DND-41 (cell line): ENCODE measurements at regions not wholly inside any gene's neighbourhood (a gene's known extent, or its start where the extent isn't known, plus 50 kb on each side); places are given as distances from the start of the nearest gene placed in this dataset.
"Not testable (repeated sequence)": the region's sequence is repeated elsewhere in the genome, so short reads cannot be mapped to it uniquely, and the experiment has no call there.

ENCODE experiments used
- CTCF ChIP-seq: IDR thresholded peaks from 2 replicates; pipeline ENCODE4 v1.5.1; 2012; ENCODE audit warnings: borderline replicate concordance, low read length, moderate library complexity, mild to moderate bottlenecking; ENCODE audit not compliant: poor library complexity, severe bottlenecking; ENCODE audit errors: extremely low read depth
- EZH2 ChIP-seq: IDR thresholded peaks from 3 replicates; pipeline ENCODE4 v1.6.1; 2012; ENCODE audit warnings: borderline replicate concordance, low read depth, mild to moderate bottlenecking, moderate library complexity, low read length, inconsistent platforms; ENCODE audit not compliant: severe bottlenecking

DNA sequence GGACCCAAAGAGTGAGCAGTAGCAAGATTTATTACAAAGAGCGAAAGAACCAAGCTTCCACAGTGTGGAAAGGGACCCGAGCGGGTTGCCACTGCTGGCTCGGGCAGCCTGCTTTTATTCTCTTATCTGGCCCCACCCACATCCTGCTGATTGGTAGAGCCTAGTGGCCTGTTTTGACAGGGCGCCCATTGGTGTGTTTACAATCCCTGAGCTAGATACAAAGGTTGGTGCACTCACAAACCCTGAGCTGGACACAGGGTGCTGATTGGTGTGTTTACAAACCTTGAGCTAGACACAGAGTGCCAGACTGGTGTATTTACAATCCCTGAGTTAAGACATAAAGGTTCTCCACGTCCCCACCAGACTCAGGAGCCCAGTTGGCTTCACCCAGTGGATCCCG is 676.9 kb downstream of the SI start:
- not testable (repeated sequence) for TF ChIP-seq CTCF, EZH2
